ENCODE measurements at regions not wholly inside any gene's neighbourhood (a gene's known extent, or its start where the extent isn't known, plus 50 kb on each side); places are given as distances from the start of the nearest gene placed in this dataset.

DNA sequence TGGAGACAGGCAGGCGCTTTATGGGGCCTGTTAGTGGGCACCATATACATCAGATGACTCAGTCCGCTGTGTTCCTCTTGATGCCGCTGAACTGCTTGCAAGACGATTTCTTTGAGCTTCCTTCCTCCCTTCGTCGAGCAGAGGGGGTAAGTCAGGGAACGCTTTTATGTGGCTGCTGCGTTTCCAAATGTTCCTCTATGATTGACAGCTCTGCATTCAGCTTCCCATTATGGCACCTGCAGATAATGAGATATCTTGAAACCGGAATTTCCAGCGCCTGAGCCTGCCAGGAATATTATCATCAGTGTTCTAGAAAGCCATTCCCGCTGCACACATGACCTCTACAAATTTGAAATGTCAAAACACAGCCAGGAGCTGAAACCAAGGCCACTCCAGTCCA is 257.0 kb downstream of the TSHZ3 start (continued):
- TF ChIP-seq NR1H2 (CRISPR knock-in tag; IDR thresholded peaks at IDR 0.05) (no peak), ATF1 (CRISPR knock-in tag; IDR thresholded peaks at IDR 0.05) (no peak), USF2 (CRISPR knock-in tag; IDR thresholded peaks at IDR 0.05) (no peak), ZNF121 (CRISPR knock-in tag; IDR thresholded peaks at IDR 0.05) (no peak), TEAD1 (CRISPR knock-in tag; IDR thresholded peaks at IDR 0.05) (no peak), FOXP1 (CRISPR knock-in tag; IDR thresholded peaks at IDR 0.05; ENCODE audit: borderline replicate concordance) (no peak), ATF2 (CRISPR knock-in tag; IDR thresholded peaks at IDR 0.05; ENCODE audit: borderline replicate concordance, low read depth) (no peak), GTF2I (CRISPR knock-in tag; conservative IDR thresholded peaks at IDR 0.05) (no peak)
- TF ChIP-seq, protein P1, sequence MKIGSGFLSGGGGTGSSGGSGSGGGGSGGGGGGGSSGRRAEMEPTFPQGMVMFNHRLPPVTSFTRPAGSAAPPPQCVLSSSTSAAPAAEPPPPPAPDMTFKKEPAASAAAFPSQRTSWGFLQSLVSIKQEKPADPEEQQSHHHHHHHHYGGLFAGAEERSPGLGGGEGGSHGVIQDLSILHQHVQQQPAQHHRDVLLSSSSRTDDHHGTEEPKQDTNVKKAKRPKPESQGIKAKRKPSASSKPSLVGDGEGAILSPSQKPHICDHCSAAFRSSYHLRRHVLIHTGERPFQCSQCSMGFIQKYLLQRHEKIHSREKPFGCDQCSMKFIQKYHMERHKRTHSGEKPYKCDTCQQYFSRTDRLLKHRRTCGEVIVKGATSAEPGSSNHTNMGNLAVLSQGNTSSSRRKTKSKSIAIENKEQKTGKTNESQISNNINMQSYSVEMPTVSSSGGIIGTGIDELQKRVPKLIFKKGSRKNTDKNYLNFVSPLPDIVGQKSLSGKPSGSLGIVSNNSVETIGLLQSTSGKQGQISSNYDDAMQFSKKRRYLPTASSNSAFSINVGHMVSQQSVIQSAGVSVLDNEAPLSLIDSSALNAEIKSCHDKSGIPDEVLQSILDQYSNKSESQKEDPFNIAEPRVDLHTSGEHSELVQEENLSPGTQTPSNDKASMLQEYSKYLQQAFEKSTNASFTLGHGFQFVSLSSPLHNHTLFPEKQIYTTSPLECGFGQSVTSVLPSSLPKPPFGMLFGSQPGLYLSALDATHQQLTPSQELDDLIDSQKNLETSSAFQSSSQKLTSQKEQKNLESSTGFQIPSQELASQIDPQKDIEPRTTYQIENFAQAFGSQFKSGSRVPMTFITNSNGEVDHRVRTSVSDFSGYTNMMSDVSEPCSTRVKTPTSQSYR (CRISPR knock-in tag; IDR thresholded peaks at IDR 0.05), result no peak
- TF ChIP-seq, protein P2, sequence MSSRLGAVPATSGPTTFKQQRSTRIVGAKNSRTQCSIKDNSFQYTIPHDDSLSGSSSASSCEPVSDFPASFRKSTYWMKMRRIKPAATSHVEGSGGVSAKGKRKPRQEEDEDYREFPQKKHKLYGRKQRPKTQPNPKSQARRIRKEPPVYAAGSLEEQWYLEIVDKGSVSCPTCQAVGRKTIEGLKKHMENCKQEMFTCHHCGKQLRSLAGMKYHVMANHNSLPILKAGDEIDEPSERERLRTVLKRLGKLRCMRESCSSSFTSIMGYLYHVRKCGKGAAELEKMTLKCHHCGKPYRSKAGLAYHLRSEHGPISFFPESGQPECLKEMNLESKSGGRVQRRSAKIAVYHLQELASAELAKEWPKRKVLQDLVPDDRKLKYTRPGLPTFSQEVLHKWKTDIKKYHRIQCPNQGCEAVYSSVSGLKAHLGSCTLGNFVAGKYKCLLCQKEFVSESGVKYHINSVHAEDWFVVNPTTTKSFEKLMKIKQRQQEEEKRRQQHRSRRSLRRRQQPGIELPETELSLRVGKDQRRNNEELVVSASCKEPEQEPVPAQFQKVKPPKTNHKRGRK (CRISPR knock-in tag; IDR thresholded peaks at IDR 0.05; ENCODE audit: borderline replicate concordance), result no peak

GRCh38 chr19:31089681-31090080 is 259.6 kb downstream of the TSHZ3 start:
- Mint-ChIP-seq H3K9me3 (no peaks in the 10 kb centered on the region), H3K27me3 (ENCODE audit: low read depth) (no peaks in the 10 kb centered on the region), H3K36me3 (no peaks in the 10 kb centered on the region), H3K4me1 (no peaks in the 10 kb centered on the region), H3K27ac (no peak overlapping the region), H3K4me3 (no peak overlapping the region)
- no peak for ATAC-seq
- CTCF ChIA-PET, result interaction anchor here (0.6 kb wide), 1 partner anchor 524 kb away, joined by 4 read pairs; no protein-coding TSS in a partner anchor
- POLR2A ChIA-PET, result no interaction called here
- no peak for DNase-seq (ENCODE audit: low spot score)
- TF ChIP-seq SOX15 (CRISPR knock-in tag; IDR thresholded peaks at IDR 0.05), result no peak
- TF ChIP-seq EMX1 (CRISPR knock-in tag; IDR thresholded peaks at IDR 0.05), result no peak
- TF ChIP-seq, protein P3, sequence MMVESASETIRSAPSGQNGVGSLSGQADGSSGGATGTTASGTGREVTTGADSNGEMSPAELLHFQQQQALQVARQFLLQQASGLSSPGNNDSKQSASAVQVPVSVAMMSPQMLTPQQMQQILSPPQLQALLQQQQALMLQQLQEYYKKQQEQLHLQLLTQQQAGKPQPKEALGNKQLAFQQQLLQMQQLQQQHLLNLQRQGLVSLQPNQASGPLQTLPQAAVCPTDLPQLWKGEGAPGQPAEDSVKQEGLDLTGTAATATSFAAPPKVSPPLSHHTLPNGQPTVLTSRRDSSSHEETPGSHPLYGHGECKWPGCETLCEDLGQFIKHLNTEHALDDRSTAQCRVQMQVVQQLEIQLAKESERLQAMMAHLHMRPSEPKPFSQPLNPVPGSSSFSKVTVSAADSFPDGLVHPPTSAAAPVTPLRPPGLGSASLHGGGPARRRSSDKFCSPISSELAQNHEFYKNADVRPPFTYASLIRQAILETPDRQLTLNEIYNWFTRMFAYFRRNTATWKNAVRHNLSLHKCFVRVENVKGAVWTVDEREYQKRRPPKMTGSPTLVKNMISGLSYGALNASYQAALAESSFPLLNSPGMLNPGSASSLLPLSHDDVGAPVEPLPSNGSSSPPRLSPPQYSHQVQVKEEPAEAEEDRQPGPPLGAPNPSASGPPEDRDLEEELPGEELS (CRISPR knock-in tag; IDR thresholded peaks at IDR 0.05), result no peak
- TF ChIP-seq ESRRA (CRISPR knock-in tag; IDR thresholded peaks at IDR 0.05; ENCODE audit: borderline replicate concordance), result no peak

DNA sequence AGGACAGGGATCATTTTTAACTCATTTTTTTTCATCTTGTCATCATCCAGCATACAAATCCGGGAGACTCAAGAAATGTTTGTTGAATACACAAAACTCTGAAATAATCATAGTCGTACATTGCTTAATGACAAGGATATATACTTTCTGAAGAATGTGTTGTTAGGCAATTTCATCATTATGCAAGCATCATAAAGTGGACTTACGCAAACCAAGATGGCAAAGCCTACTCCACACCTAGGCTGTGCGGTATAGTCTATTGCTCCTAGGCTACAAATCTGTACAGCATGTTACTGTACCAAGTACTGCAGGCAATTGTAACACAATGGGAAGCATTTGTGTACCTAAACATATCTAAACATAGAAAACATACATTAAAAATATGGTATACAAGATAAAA is 264.1 kb downstream of the TSHZ3 start:
- DNase-seq (ENCODE audit: low spot score) (no peak), ATAC-seq (no peak)
- no peaks in the 10 kb centered on the region for H3K4me1 Mint-ChIP-seq
- POLR2A ChIA-PET, result no interaction called here
- H3K36me3 Mint-ChIP-seq, result no peaks in the 10 kb centered on the region
- H3K27ac Mint-ChIP-seq, result no peak overlapping the region
- H3K27me3 Mint-ChIP-seq (ENCODE audit: low read depth), result no peaks in the 10 kb centered on the region
- CTCF ChIA-PET, result no interaction called here
- H3K9me3 Mint-ChIP-seq, result no peaks in the 10 kb centered on the region
- no peak overlapping the region for H3K4me3 Mint-ChIP-seq
- TF ChIP-seq ZNF138 (CRISPR knock-in tag; conservative IDR thresholded peaks at IDR 0.05) (no peak), NFE2L1 (CRISPR knock-in tag; IDR thresholded peaks at IDR 0.05) (no peak), TEAD1 (CRISPR knock-in tag; IDR thresholded peaks at IDR 0.05) (no peak), FOXK1 (CRISPR knock-in tag; IDR thresholded peaks at IDR 0.05) (no peak), OVOL2 (CRISPR knock-in tag; IDR thresholded peaks at IDR 0.05; ENCODE audit: borderline replicate concordance) (no peak)
- TF ChIP-seq, protein P4, sequence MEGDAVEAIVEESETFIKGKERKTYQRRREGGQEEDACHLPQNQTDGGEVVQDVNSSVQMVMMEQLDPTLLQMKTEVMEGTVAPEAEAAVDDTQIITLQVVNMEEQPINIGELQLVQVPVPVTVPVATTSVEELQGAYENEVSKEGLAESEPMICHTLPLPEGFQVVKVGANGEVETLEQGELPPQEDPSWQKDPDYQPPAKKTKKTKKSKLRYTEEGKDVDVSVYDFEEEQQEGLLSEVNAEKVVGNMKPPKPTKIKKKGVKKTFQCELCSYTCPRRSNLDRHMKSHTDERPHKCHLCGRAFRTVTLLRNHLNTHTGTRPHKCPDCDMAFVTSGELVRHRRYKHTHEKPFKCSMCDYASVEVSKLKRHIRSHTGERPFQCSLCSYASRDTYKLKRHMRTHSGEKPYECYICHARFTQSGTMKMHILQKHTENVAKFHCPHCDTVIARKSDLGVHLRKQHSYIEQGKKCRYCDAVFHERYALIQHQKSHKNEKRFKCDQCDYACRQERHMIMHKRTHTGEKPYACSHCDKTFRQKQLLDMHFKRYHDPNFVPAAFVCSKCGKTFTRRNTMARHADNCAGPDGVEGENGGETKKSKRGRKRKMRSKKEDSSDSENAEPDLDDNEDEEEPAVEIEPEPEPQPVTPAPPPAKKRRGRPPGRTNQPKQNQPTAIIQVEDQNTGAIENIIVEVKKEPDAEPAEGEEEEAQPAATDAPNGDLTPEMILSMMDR (IDR thresholded peaks at IDR 0.05), result no peak
- TF ChIP-seq, protein P5, sequence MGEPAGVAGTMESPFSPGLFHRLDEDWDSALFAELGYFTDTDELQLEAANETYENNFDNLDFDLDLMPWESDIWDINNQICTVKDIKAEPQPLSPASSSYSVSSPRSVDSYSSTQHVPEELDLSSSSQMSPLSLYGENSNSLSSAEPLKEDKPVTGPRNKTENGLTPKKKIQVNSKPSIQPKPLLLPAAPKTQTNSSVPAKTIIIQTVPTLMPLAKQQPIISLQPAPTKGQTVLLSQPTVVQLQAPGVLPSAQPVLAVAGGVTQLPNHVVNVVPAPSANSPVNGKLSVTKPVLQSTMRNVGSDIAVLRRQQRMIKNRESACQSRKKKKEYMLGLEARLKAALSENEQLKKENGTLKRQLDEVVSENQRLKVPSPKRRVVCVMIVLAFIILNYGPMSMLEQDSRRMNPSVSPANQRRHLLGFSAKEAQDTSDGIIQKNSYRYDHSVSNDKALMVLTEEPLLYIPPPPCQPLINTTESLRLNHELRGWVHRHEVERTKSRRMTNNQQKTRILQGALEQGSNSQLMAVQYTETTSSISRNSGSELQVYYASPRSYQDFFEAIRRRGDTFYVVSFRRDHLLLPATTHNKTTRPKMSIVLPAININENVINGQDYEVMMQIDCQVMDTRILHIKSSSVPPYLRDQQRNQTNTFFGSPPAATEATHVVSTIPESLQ (CRISPR knock-in tag; IDR thresholded peaks at IDR 0.05), result no peak
